OCI-LY1 (cell line): ENCODE measurements at regions not wholly inside any gene's neighbourhood (a gene's known extent, or its start where the extent isn't known, plus 50 kb on each side); places are given as distances from the start of the nearest gene placed in this dataset.

Experiments used
- H2AFZ ChIP-seq: fragments of 200-600 bp; sonication (generic), shearing (Covaris generic); 2 replicates; pipeline ENCODE4 v1.6.0; 2014; ENCODE audit warnings: antibody characterized with exemption, mild to moderate bottlenecking, low read length
- H3F3A ChIP-seq: fragments of 200-600 bp; sonication (generic), shearing (Covaris generic); 2 replicates; pipeline ENCODE4 v1.6.0; 2014; ENCODE audit warnings: mild to moderate bottlenecking, antibody characterized with exemption, low read length, moderate library complexity; ENCODE audit not compliant: insufficient read depth
- H3K27ac ChIP-seq: fragments of 200-600 bp; sonication (generic); 2 replicates; pipeline ENCODE4 v1.5.1; 2014; ENCODE audit warnings: low read length, mixed run types, mild to moderate bottlenecking, low read depth; ENCODE audit not compliant: poor library complexity, severe bottlenecking
- H3K27me3 ChIP-seq: fragments of 200-600 bp; sonication (generic); 2 replicates; pipeline ENCODE4 v1.6.0; 2014; ENCODE audit warnings: antibody characterized with exemption, mild to moderate bottlenecking, low read length, moderate library complexity; ENCODE audit not compliant: insufficient read depth
- H3K36me3 ChIP-seq: fragments of 200-600 bp; sonication (generic); 2 replicates; pipeline ENCODE4 v1.6.1; 2014; ENCODE audit warnings: mild to moderate bottlenecking, antibody characterized with exemption, low read length, moderate library complexity, mixed read lengths; ENCODE audit not compliant: insufficient read depth
- H3K4me1 ChIP-seq: fragments of 200-600 bp; sonication (generic); 2 replicates; pipeline ENCODE4 v1.5.1; 2014; ENCODE audit warnings: mild to moderate bottlenecking, low read length, moderate library complexity; ENCODE audit not compliant: insufficient read depth, severe bottlenecking
- H3K4me2 ChIP-seq: fragments of 200-600 bp; sonication (generic), shearing (Covaris generic); 2 replicates; pipeline ENCODE4 v1.6.1; 2014; ENCODE audit warnings: low read length
- H3K4me3 ChIP-seq: fragments of 200-600 bp; sonication (generic); 2 replicates; pipeline ENCODE4 v1.5.1; 2014; ENCODE audit warnings: low read length, low read depth, mild to moderate bottlenecking, mixed read lengths; ENCODE audit not compliant: poor library complexity, severe bottlenecking
- H3K79me2 ChIP-seq: fragments of 200-600 bp; shearing (Covaris generic); 2 replicates; pipeline ENCODE4 v1.6.1; 2016; ENCODE audit warnings: mixed run types, low read length, mixed read lengths; ENCODE audit not compliant: insufficient read depth
- H3K9ac ChIP-seq: fragments of 200-600 bp; sonication (generic), shearing (Covaris generic); 2 replicates; pipeline ENCODE4 v1.6.1; 2014; ENCODE audit warnings: mild to moderate bottlenecking, low read length, mixed read lengths
- H3K9me2 ChIP-seq: fragments of 200-600 bp; sonication (generic), shearing (Covaris generic); 2 replicates; pipeline ENCODE4 v1.6.1; 2014; ENCODE audit warnings: low read depth, mild to moderate bottlenecking, low read length, mixed read lengths
- H3K9me3 ChIP-seq: fragments of 200-600 bp; shearing (Covaris generic); 2 replicates; pipeline ENCODE4 v1.6.1; 2014; ENCODE audit warnings: low read length, mixed read lengths
- H4K20me1 ChIP-seq: fragments of 200-600 bp; sonication (generic), shearing (Covaris generic); 2 replicates; pipeline ENCODE4 v1.6.0; 2016; ENCODE audit warnings: mild to moderate bottlenecking, low read length; ENCODE audit not compliant: insufficient read depth
- EZH2 ChIP-seq: fragments of 200-600 bp; sonication (generic), shearing (Covaris generic); IDR thresholded peaks from 2 replicates; pipeline ENCODE4 v1.8.0; 2017; ENCODE audit warnings: borderline replicate concordance, mixed run types, mild to moderate bottlenecking, antibody characterized with exemption, low read length, moderate library complexity, mixed read lengths
- TF ChIP-seq, protein P1 (sequence below): fragments of 200-600 bp; sonication (generic), shearing (Covaris generic); IDR thresholded peaks from 2 replicates; pipeline ENCODE4 v1.5.1; 2017; ENCODE audit warnings: mild to moderate bottlenecking, antibody characterized with exemption, low read length, moderate library complexity, mixed read lengths

DNA sequence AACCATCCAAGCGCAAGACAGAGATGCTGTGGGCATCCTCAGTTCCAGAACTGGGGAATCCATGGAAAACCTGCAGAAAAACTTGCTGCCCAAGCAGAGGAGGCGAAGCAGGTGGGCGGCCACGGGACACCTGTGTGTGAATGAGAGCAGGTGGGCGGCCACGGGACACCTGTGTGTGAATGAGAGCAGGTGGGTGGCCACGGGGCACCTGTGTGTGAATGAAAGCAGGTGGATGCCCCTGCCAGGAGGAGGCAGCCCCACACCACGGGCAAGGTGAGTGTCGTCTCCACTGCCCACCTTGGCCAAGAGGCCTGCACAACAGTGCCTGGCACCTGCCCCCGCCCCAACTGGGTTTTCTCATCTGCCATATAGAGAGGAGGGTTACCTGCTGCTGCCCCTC, 59.2 kb downstream of the GSC start:
- H3K4me3 ChIP-seq, result no peak overlapping the region
- no peaks in the 10 kb centered on the region for H3K36me3 ChIP-seq
- H3K79me2 ChIP-seq, result no peaks in the 10 kb centered on the region
- H3K9ac ChIP-seq, result no peak overlapping the region
- no peak for TF ChIP-seq EZH2
- TF ChIP-seq, protein P1, sequence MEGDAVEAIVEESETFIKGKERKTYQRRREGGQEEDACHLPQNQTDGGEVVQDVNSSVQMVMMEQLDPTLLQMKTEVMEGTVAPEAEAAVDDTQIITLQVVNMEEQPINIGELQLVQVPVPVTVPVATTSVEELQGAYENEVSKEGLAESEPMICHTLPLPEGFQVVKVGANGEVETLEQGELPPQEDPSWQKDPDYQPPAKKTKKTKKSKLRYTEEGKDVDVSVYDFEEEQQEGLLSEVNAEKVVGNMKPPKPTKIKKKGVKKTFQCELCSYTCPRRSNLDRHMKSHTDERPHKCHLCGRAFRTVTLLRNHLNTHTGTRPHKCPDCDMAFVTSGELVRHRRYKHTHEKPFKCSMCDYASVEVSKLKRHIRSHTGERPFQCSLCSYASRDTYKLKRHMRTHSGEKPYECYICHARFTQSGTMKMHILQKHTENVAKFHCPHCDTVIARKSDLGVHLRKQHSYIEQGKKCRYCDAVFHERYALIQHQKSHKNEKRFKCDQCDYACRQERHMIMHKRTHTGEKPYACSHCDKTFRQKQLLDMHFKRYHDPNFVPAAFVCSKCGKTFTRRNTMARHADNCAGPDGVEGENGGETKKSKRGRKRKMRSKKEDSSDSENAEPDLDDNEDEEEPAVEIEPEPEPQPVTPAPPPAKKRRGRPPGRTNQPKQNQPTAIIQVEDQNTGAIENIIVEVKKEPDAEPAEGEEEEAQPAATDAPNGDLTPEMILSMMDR, result no peak
- H2AFZ ChIP-seq, result no peak overlapping the region
- no peaks in the 10 kb centered on the region for H3K27me3 ChIP-seq
- no peaks in the 10 kb centered on the region for H3K9me2 ChIP-seq
- H4K20me1 ChIP-seq, result no peaks in the 10 kb centered on the region
- no peaks in the 10 kb centered on the region for H3K4me1 ChIP-seq
- no peak overlapping the region for H3K4me2 ChIP-seq
- H3K27ac ChIP-seq, result no peak overlapping the region
- no peaks in the 10 kb centered on the region for H3K9me3 ChIP-seq
- no peaks in the 10 kb centered on the region for H3F3A ChIP-seq

GRCh38 chr14:94707494-94707893, 62.4 kb downstream of the GSC start:
- H3K79me2 ChIP-seq, result no peaks in the 10 kb centered on the region
- no peak overlapping the region for H3K4me2 ChIP-seq
- no peak overlapping the region for H2AFZ ChIP-seq
- no peaks in the 10 kb centered on the region for H4K20me1 ChIP-seq
- H3K4me3 ChIP-seq, result no peak overlapping the region
- H3K27ac ChIP-seq, result no peak overlapping the region
- no peaks in the 10 kb centered on the region for H3K4me1 ChIP-seq
- H3K9me2 ChIP-seq, result no peaks in the 10 kb centered on the region
- no peak for TF ChIP-seq EZH2
- TF ChIP-seq, protein P1, result peak; percentile 25; the same call in 1 of the 2 replicates
- no peaks in the 10 kb centered on the region for H3K27me3 ChIP-seq
- no peaks in the 10 kb centered on the region for H3K9me3 ChIP-seq
- H3K9ac ChIP-seq, result no peak overlapping the region
- no peaks in the 10 kb centered on the region for H3F3A ChIP-seq
- no peaks in the 10 kb centered on the region for H3K36me3 ChIP-seq

DNA sequence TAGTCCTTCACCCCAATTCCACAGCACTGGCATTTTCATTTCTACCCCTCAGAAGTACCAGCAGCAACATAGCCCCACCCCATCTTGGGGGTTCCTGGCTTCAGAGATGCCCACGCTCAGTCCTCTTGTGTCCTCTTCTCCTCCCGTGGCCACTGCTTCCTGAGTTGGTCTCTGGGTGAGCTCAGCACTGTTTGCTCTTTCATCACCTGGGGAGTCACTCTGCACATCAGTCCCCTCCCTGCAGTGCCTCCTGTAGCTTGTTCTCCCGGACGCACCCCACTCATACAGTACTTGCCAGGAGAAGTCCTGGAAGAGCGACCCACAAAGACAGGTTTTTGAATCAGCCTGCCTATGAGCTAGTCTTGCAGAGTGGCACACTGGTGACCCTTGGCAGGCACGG, 63.8 kb downstream of the GSC start:
- no peaks in the 10 kb centered on the region for H3F3A ChIP-seq
- H3K4me1 ChIP-seq, result no peaks in the 10 kb centered on the region
- TF ChIP-seq, protein P1, result no peak
- TF ChIP-seq EZH2, result no peak
- H3K79me2 ChIP-seq, result no peaks in the 10 kb centered on the region
- no peak overlapping the region for H3K4me2 ChIP-seq
- H3K27ac ChIP-seq, result no peak overlapping the region
- H2AFZ ChIP-seq, result no peak overlapping the region
- no peak overlapping the region for H3K9ac ChIP-seq
- no peaks in the 10 kb centered on the region for H3K27me3 ChIP-seq
- H3K9me3 ChIP-seq, result no peaks in the 10 kb centered on the region
- H3K9me2 ChIP-seq, result no peaks in the 10 kb centered on the region
- H4K20me1 ChIP-seq, result no peaks in the 10 kb centered on the region
- no peaks in the 10 kb centered on the region for H3K36me3 ChIP-seq
- H3K4me3 ChIP-seq, result no peak overlapping the region
